HCT116 (cell line): ENCODE measurements at regions not wholly inside any gene's neighbourhood (a gene's known extent, or its start where the extent isn't known, plus 50 kb on each side); places are given as distances from the start of the nearest gene placed in this dataset.

Source experiments
- ATAC-seq: fragments of 200-7000 bp; cut with Tn5 transposase; 2 replicates; pipeline ENCODE4 v1.9.1; 2020; ENCODE audit warnings: mild to moderate bottlenecking, moderate library complexity
- BruUV-seq: library from RNA; stranded (reverse); fragments of 400-500 nt; replicated peaks from 2 replicates; lab custom pipeline; 2021; lab: Mats Ljungman, UMichigan
- CTCF ChIA-PET: fragments of 300-600 bp; sonication (Branson Sonifier 250); formaldehyde crosslinking; loops from one replicate; lab custom pipeline; 2021; ENCODE audit warnings: antibody characterized with exemption; lab: Charles Lee
- POLR2A ChIA-PET: fragments of 300-600, 350-600 bp; sonication (Branson Sonifier 250); formaldehyde crosslinking; loops from one replicate; lab custom pipeline; 2021; ENCODE audit warnings: antibody characterized with exemption; lab: Charles Lee
- RAD21 ChIA-PET, 2 experiments: fragments of 300-600 bp; sonication (Branson Sonifier 250); formaldehyde crosslinking; loops; one replicate each; lab custom pipeline; 2023; ENCODE audit warnings: low total read pairs in 2 of 2; ENCODE audit not compliant: uncharacterized antibody in 2 of 2, unreplicated experiment in 2 of 2, low non-redundant PET in 1 of 2; lab: Charles Lee
- DNase-seq: peaks from one replicate; pipeline ENCODE4 v3.0.0-alpha.2; 2010; ENCODE audit warnings: low read depth, low spot score
- H2AFZ ChIP-seq: fragments of 200-600 bp; shearing (Covaris generic), sonication (generic); 2 replicates; pipeline ENCODE4 v1.6.1; 2017; ENCODE audit warnings: low read depth, mixed run types, mixed read lengths, antibody characterized with exemption, low read length; ENCODE audit not compliant: poor library complexity, severe bottlenecking
- H3K27ac ChIP-seq: 2 replicates; pipeline ENCODE4 v1.5.1; 2012; ENCODE audit warnings: low read depth, low read length
- H3K27me3 ChIP-seq: fragments of 200-600 bp; sonication (generic); 2 replicates; pipeline ENCODE4 v1.6.1; 2016; ENCODE audit warnings: mixed run types, low read length, mixed read lengths; ENCODE audit not compliant: insufficient read depth
- H3K36me3 ChIP-seq, 2 experiments: fragments of 200-500 bp in 1 of 2; fragments of 200-600 bp in 1 of 2; sonication (Bioruptor generic) in 1 of 2; sonication (generic) in 1 of 2; 2 replicates each; pipeline versions ENCODE4 v1.5.1 to v1.6.1; 2014 to 2016; ENCODE audit warnings: low read length in 2 of 2, inconsistent platforms in 1 of 2, mixed read lengths in 1 of 2, mixed run types in 1 of 2; ENCODE audit not compliant: insufficient read depth in 2 of 2, control insufficient read depth in 1 of 2
- H3K4me1 ChIP-seq, 2 experiments: fragments of 200-600 bp in 1 of 2; sonication (generic) in 1 of 2; 2 replicates each; pipeline versions ENCODE4 v1.5.1 to v1.6.1; 2012 to 2017; ENCODE audit warnings: low read length in 2 of 2, inconsistent platforms in 1 of 2, mild to moderate bottlenecking in 1 of 2, mixed read lengths in 1 of 2, mixed run types in 1 of 2, moderate library complexity in 1 of 2; ENCODE audit not compliant: insufficient read depth in 2 of 2, control insufficient read depth in 1 of 2
- H3K4me2 ChIP-seq: fragments of 200-600 bp; sonication (generic); 2 replicates; pipeline ENCODE4 v1.6.1; 2017; ENCODE audit warnings: mixed run types, low read length, mixed read lengths
- H3K4me3 ChIP-seq, 2 experiments: fragments of 200-600 bp in 1 of 2; sonication (generic) in 1 of 2; replicated peaks in 1 of 2; 2 replicates each; pipeline ENCODE4 v1.5.1; 2011 to 2016; ENCODE audit warnings: low read length in 2 of 2, control low read depth in 1 of 2, low read depth in 1 of 2, mild to moderate bottlenecking in 1 of 2, mixed read lengths in 1 of 2, mixed run types in 1 of 2
- H3K79me2 ChIP-seq: fragments of 200-600 bp; sonication (generic); 2 replicates; pipeline ENCODE4 v1.6.1; 2017; ENCODE audit warnings: mild to moderate bottlenecking, mixed run types, low read length, moderate library complexity, mixed read lengths; ENCODE audit not compliant: insufficient read depth
- H3K9ac ChIP-seq: fragments of 200-600 bp; sonication (generic); 2 replicates; pipeline ENCODE4 v1.6.1; 2016; ENCODE audit warnings: low read length, mixed read lengths
- H3K9me2 ChIP-seq: fragments of 200-600 bp; sonication (generic), shearing (Covaris generic); 2 replicates; pipeline ENCODE4 v1.6.1; 2017; ENCODE audit warnings: mixed run types, mild to moderate bottlenecking, moderate library complexity; ENCODE audit not compliant: insufficient read depth
- H3K9me3 ChIP-seq, 2 experiments: fragments of 200-500 bp in 1 of 2; fragments of 200-600 bp in 1 of 2; sonication (Bioruptor generic) in 1 of 2; sonication (generic) in 1 of 2; 2 replicates each; pipeline ENCODE4 v1.6.1; 2014 to 2017; ENCODE audit warnings: low read length in 2 of 2, mixed read lengths in 2 of 2, inconsistent platforms in 1 of 2, low read depth in 1 of 2, mild to moderate bottlenecking in 1 of 2, mixed run types in 1 of 2, moderate library complexity in 1 of 2; ENCODE audit not compliant: control insufficient read depth in 1 of 2, insufficient read depth in 1 of 2
- H4K20me1 ChIP-seq: fragments of 200-600 bp; sonication (generic), shearing (Covaris generic); 2 replicates; pipeline ENCODE4 v1.6.1; 2017; ENCODE audit warnings: mixed run types, mild to moderate bottlenecking, moderate library complexity; ENCODE audit not compliant: insufficient read depth
- CEBPB ChIP-seq: IDR thresholded peaks from 2 replicates; pipeline ENCODE4 v1.6.1; 2012; ENCODE audit warnings: low read depth
- ELF1 ChIP-seq: IDR thresholded peaks from 2 replicates; pipeline ENCODE4 v1.6.1; 2012; ENCODE audit warnings: low read depth, borderline replicate concordance
- FOSL1 ChIP-seq: IDR thresholded peaks from 2 replicates; pipeline ENCODE4 v1.6.1; 2012; ENCODE audit warnings: low read depth
- JUND ChIP-seq: IDR thresholded peaks from 2 replicates; pipeline ENCODE4 v1.6.1; 2012
- SP1 ChIP-seq: IDR thresholded peaks from 2 replicates; pipeline ENCODE4 v1.6.1; 2012; ENCODE audit warnings: low read depth
- YY1 ChIP-seq: IDR thresholded peaks from 2 replicates; pipeline ENCODE4 v1.6.1; 2011; ENCODE audit warnings: low read length, low read depth, moderate library complexity, mild to moderate bottlenecking; ENCODE audit not compliant: insufficient replicate concordance; ENCODE audit errors: extremely low read depth
- ZBTB33 ChIP-seq: IDR thresholded peaks from 2 replicates; pipeline ENCODE4 v1.6.1; 2011; ENCODE audit warnings: mild to moderate bottlenecking, low read length, moderate library complexity; ENCODE audit not compliant: insufficient replicate concordance; ENCODE audit errors: extremely low read depth
- ZFX ChIP-seq: fragments of 450-650 bp; IDR thresholded peaks from 2 replicates; pipeline ENCODE4 v1.6.1; 2017
- intact Hi-C: fragments of 100-400 bp; cut with micrococcal nuclease; formaldehyde crosslinking; loops from 2 replicates; pipeline ENCODE4 v1.10.0; 2022
- TF ChIP-seq, protein P1 (sequence below), 3 experiments: fragments of 200-600 bp in 1 of 3; sonication (generic) in 1 of 3; IDR thresholded peaks in 2 of 3; conservative IDR thresholded peaks in 1 of 3; 2 replicates each; pipeline ENCODE4 v1.5.1; 2012 to 2017; ENCODE audit warnings: low read depth in 2 of 3, low read length in 2 of 3, antibody characterized with exemption in 1 of 3, borderline replicate concordance in 1 of 3, control low read depth in 1 of 3, mild to moderate bottlenecking in 1 of 3, mixed read lengths in 1 of 3, mixed run types in 1 of 3, moderate library complexity in 1 of 3; ENCODE audit not compliant: insufficient read depth in 1 of 3

DNA sequence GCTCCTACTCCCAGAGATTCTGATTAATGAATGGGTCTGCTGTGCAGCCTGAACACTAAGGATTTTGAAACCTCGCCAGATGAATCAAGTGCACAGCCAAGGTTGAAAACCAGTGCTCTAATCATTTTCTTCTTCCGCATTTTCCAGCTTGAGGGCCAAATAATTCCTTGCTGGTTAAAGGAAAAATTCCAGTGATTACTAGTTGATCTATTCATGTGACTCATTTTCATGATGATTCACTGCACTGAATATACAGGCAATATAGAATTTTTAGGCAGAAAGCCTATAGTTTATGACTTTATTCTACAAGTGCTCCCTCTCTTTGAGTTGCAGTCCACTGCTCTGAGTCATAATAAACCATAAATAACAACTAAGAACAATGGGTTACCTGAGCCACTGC, 80.6 kb upstream of the PROKR2 start:
- Histone ChIP-seq H3K27ac (peak overlapping the region; percentile 65; the same call in 1 of the 2 replicates), H4K20me1 (no peaks in the 10 kb centered on the region), H3K4me3 (peak overlapping the region; percentile 6 to 35), H3K79me2 (no peaks in the 10 kb centered on the region)
- BruUV-seq: no TSS peak
- POLR2A ChIA-PET: no interaction called here
- peak; percentile 73 for ATAC-seq
- TF ChIP-seq ELF1 (peak; percentile 47), ZBTB33 (no peak), YY1 (no peak), CEBPB (no peak), SP1 (peak; percentile 69), FOSL1 (peak; percentile 81), ZFX (no peak), JUND (peak; percentile 66; the same call in 1 of the 2 replicates)
- TF ChIP-seq, protein P1, sequence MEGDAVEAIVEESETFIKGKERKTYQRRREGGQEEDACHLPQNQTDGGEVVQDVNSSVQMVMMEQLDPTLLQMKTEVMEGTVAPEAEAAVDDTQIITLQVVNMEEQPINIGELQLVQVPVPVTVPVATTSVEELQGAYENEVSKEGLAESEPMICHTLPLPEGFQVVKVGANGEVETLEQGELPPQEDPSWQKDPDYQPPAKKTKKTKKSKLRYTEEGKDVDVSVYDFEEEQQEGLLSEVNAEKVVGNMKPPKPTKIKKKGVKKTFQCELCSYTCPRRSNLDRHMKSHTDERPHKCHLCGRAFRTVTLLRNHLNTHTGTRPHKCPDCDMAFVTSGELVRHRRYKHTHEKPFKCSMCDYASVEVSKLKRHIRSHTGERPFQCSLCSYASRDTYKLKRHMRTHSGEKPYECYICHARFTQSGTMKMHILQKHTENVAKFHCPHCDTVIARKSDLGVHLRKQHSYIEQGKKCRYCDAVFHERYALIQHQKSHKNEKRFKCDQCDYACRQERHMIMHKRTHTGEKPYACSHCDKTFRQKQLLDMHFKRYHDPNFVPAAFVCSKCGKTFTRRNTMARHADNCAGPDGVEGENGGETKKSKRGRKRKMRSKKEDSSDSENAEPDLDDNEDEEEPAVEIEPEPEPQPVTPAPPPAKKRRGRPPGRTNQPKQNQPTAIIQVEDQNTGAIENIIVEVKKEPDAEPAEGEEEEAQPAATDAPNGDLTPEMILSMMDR (IDR thresholded peaks at IDR 0.05 in 2 of 3, conservative IDR thresholded peaks at IDR 0.05 in 1 of 3; ENCODE audit: borderline replicate concordance in 1 of 3, insufficient read depth in 1 of 3, low read depth in 2 of 3, low read length in 2 of 3): no peak
- TF ChIP-seq, all 23 proteins: peak for 4
- no peaks in the 10 kb centered on the region for H3K27me3 ChIP-seq
- intact Hi-C loops: no loop called here
- ChIA-PET CTCF (no interaction called here), RAD21 (no interaction called here)
- H3K4me1 ChIP-seq: peaks cover 16 to 32% of the 10 kb centered on the region in 2 experiments
- H3K9me2 ChIP-seq: no peaks in the 10 kb centered on the region
- H3K36me3 ChIP-seq: no peaks in the 10 kb centered on the region
- no peak overlapping the region for H2AFZ ChIP-seq
- H3K9me3 ChIP-seq: no peaks in the 10 kb centered on the region
- DNase-seq: peak; percentile 68
- H3K4me2 ChIP-seq: peak overlapping the region; percentile 72
- 0 out of 2 replicates have a peak overlapping the region, but pooled peaks have one; percentile 9 for H3K9ac ChIP-seq
